ENCODE measurements at regions not wholly inside any gene's neighbourhood (a gene's known extent, or its start where the extent isn't known, plus 50 kb on each side); places are given as distances from the start of the nearest gene placed in this dataset.

DNA sequence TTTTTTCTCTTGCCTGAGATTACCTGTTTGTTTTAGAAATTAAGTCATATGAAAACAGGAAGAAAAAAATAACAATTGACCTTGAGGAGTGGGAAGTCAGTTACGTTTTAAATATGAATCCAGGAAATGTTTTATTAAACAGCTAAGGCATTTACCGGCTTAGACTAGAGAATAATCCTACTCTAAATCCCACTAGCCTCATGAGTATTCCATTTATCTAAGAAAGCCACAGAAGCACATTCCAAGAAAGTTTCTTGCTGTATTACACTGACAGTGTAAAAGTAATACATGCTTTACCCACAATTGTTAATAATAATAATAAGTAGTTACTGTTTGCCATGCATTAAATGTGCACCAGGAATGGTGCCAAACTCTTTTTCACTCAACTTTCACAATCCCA is 90.9 kb downstream of the BMP4 start:
- TF ChIP-seq, protein P1, sequence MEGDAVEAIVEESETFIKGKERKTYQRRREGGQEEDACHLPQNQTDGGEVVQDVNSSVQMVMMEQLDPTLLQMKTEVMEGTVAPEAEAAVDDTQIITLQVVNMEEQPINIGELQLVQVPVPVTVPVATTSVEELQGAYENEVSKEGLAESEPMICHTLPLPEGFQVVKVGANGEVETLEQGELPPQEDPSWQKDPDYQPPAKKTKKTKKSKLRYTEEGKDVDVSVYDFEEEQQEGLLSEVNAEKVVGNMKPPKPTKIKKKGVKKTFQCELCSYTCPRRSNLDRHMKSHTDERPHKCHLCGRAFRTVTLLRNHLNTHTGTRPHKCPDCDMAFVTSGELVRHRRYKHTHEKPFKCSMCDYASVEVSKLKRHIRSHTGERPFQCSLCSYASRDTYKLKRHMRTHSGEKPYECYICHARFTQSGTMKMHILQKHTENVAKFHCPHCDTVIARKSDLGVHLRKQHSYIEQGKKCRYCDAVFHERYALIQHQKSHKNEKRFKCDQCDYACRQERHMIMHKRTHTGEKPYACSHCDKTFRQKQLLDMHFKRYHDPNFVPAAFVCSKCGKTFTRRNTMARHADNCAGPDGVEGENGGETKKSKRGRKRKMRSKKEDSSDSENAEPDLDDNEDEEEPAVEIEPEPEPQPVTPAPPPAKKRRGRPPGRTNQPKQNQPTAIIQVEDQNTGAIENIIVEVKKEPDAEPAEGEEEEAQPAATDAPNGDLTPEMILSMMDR (IDR thresholded peaks at IDR 0.05), result no peak
- TF ChIP-seq POLR2A (IDR thresholded peaks at IDR 0.05) (no peak), EP300 (IDR thresholded peaks at IDR 0.05) (no peak)
